ENCODE measurements at regions not wholly inside any gene's neighbourhood (a gene's known extent, or its start where the extent isn't known, plus 50 kb on each side); places are given as distances from the start of the nearest gene placed in this dataset.
"Not testable (repeated sequence)": the region's sequence is repeated elsewhere in the genome, so short reads cannot be mapped to it uniquely, and the experiment has no call there.

DNA sequence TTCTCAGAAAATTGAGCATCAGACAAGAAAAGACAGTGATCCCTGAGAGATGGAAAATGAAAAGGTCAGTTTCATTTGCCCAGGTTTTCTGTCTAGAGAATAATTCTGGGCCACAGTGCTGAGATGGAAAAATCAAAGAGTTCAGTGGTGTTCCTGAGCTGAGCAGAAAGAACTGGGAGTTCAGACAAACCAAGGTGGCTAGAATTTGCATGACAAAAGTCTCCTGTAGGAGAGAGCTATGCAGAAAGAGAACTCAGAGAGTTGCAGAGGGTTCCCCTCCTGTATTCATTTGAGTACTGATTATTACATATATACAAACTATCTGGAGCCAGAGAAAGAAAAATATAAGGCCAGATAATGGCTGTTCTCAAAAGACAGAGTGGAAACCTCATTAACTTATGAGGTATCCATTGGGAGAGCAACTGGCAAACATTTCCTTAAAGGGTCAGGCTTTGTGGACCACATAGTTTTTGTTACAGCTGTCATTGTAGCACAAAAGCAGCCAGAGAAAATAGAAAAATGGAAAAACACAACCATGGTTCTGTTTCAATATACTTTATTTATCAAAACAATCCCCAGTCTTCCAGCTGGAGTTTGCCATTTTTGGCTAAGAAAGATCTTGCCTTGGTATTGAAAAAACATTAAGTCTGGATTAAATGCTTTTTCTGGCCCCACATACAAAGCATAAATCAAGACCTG is 1004.1 kb downstream of the TBL1XR1 start:
- DNase-seq (ENCODE audit: low spot score) = no peak

GRCh38 chr3:176190755-176191154 is 1006.5 kb downstream of the TBL1XR1 start:
- DNase-seq (ENCODE audit: low spot score) = no peak

DNA sequence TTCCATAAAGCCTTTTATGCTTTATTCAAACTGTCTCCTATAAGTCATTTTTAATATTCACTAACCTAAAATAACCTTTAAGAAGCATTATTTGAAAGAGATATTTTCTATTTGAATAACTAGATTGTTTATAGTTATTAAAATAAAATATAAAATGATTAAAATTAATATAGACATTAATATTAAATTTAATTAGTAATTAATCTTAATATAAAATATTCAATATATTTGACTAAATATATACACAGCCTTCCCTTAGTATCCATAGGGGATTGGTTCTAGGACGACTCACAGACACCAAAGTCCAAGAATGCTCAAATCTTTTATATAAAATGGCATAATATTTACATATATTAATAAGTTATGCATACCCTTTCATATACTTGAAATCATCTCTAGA is 1014.1 kb downstream of the TBL1XR1 start:
- DNase-seq (ENCODE audit: low spot score) = no peak

GRCh38 chr3:176174060-176174459 is 1023.2 kb downstream of the TBL1XR1 start:
- no peak for DNase-seq (ENCODE audit: low spot score)

- DNase-seq (ENCODE audit: low spot score) = no peak
Measured at GRCh38 chr3:176172492-176172891, 1024.8 kb downstream of the TBL1XR1 start.

DNA sequence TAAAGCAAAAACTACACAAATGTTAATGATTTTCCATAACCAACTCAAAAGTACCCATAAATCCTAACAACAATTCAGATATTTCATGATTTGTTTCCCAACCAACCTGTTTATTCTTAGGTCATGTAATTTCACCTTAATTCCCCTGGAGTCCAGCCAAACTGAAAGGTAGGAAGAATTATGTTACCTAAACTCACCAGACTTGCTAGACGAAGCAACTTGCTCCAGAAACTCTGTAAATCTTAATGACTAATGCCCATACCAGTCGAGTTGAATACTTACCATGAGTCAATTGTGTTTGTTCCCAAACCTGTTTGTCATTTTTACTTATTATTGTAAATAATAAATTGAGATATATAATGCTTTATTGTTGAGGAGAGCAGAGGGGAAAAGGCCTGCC is 1030.0 kb downstream of the TBL1XR1 start:
- no peak for DNase-seq (ENCODE audit: low spot score)

DNA sequence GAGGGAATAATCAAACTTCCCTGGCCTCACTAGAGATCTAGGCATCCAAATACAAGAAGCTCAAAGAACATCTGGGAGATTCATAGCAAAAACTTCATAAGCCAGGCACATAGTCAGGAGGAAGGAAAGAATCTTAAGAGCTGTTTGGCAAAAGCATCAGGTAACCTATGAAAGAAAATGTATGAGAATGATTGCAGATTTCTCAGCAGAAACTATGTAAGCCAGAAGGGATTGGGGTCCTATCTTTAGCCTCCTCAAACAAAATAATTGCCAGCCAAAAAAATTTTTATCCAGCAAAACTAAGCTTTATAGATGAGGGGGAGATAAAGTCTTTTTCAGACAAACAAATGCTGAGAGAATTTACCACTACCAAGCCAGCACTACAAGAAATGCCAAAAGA is 1036.3 kb downstream of the TBL1XR1 start:
- DNase-seq (ENCODE audit: low spot score) = no peak

DNA sequence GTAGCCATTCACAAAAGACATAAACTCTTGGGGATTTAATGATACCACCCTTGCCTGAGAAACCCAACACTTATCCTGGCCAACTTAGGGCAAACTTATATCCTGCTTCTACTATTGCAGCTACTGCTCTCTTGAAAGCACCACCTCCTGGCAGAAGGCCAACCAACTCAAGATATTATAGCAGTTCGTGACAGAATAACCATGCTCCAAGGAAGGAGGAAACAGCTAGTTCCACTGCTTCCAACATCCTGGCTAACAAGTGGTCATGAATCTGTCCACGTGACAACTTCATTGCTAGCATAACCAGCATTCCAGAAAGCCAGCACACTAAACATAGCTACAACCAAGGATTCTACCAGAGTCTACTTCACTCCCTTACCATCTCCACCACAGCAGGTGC is 1037.5 kb downstream of the TBL1XR1 start:
- no peak for DNase-seq (ENCODE audit: low spot score)

DNA sequence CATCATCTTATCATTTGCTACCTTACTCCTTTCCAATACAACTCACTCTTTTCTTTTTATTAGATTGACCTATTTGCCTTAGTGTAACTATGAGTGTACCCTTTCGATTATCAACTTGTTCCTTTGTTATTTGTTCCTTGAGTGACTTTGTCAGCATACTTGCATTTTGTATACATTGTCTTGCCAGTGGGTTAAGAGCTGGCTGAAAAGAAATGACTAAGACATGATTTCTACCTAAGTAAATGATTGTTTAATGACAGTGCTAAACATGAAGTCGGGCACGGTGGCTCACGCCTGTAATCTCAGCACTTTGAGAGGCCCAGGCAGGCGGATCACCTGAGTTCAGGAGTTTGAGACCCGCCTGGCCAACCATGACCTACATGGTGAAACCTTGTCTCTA is 1042.3 kb downstream of the TBL1XR1 start:
- DNase-seq (ENCODE audit: low spot score) = no peak

DNA sequence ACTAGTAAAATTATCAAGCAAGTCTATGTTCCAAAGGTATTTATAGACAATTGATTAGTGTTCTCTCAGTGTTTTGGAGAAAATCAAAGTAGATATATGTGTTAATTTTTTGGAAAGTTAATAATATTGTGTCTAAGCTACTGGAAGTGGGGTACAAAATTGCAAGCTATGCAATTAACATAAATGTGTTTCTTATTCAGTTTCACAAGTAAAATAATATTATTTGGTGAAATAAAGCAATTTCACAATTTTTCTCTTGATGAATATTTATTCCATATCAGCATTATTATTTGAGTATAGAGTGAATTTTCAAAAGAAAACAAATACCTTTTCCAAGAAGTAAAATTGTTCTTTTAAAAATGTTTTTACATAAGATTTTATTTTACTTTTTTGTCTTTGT is 1047.7 kb downstream of the TBL1XR1 start:
- DNase-seq (ENCODE audit: low spot score) = no peak

- DNase-seq (ENCODE audit: low spot score) = no peak
Measured at GRCh38 chr3:176147251-176147650, 1050.0 kb downstream of the TBL1XR1 start.

DNA sequence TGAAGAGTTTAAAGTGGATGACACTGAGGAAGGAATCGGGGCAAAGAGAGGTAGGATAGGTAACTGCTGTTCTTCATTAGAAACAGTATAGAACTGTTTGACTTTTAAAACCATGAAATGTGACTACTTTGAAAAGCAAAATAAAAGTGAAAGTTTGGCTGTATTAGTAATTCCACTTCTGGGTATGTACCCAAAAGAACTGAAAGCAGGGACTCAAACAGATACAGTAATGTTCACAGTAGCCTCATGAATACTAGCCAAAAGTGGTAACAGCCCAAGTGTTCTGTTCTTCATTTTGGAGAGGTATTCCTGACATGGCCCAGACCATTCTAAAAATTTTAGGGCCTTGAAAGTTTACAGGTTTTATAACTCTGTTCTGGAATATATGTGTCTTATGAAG is 1055.4 kb downstream of the TBL1XR1 start:
- no peak for DNase-seq (ENCODE audit: low spot score)

GRCh38 chr3:176120507-176120906 is 1076.8 kb downstream of the TBL1XR1 start:
- no peak for DNase-seq (ENCODE audit: low spot score)

DNA sequence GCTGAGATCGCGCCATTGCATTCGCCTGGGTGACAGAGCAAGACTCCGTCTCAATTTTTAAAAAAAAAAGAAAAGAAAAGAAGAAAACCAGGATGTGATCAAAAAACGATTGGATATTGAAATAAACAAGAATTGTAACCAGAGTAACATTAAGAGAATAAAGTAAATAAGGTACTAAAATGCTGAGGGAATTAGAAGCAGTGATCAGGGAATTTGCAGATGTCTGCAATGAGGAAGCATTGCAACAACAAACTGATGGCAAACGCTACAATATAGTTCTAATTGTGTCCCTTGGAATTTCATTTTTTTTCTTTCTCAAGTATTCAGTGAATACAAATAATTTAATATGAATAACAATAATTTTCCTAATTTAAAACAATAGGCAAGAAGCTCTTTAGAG is 1077.5 kb downstream of the TBL1XR1 start:
- no peak for DNase-seq (ENCODE audit: low spot score)

- no peak for DNase-seq (ENCODE audit: low spot score)
Measured at GRCh38 chr3:176106380-176106779, 1090.9 kb downstream of the TBL1XR1 start.

GRCh38 chr3:176097027-176097426 is 1100.3 kb downstream of the TBL1XR1 start:
- no peak for DNase-seq (ENCODE audit: low spot score)

- not testable (repeated sequence) for DNase-seq (ENCODE audit: low spot score)
Measured at GRCh38 chr3:176093892-176094291, 1103.4 kb downstream of the TBL1XR1 start.

DNA sequence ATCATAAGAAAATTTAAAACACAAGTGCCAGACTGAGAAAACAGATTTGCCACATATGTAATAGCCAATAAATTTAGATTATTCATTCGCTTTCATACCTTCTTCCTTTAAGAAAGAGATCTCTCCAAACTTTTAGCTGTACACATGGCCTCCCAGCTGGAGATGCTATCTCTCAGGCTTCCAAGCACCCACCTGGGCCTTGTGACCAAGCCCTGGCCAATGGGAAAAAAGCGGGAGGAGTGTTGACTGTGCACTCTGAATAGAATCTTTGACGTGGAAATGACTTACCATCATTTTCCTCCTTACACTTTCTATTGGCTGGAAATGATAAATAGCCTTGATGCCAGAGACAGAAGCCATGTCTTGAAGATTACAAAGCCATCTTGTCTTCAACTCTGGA is 1106.6 kb downstream of the TBL1XR1 start:
- DNase-seq (ENCODE audit: low spot score) = no peak

DNA sequence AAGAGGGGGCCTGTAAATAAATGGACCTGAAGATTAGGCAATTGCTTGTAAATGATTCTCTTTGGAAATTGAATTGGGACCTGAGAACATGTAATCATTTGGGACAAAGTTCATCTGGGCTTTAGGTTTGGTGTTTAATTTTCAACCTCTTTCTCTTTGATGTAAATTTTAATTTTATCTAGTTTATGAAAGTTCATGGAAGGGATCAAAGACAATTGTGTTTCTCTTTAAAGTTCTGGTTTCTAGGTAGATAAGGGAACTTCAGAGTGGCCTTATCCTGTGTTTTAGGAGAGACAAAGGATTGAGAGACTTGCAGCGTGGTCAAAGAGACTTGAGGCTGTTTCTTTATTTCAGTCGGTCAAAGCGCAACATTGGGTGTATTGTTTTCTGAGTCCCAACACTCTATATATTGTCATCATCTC is 1108.3 kb downstream of the TBL1XR1 start:
- DNase-seq (ENCODE audit: low spot score) = no peak

DNA sequence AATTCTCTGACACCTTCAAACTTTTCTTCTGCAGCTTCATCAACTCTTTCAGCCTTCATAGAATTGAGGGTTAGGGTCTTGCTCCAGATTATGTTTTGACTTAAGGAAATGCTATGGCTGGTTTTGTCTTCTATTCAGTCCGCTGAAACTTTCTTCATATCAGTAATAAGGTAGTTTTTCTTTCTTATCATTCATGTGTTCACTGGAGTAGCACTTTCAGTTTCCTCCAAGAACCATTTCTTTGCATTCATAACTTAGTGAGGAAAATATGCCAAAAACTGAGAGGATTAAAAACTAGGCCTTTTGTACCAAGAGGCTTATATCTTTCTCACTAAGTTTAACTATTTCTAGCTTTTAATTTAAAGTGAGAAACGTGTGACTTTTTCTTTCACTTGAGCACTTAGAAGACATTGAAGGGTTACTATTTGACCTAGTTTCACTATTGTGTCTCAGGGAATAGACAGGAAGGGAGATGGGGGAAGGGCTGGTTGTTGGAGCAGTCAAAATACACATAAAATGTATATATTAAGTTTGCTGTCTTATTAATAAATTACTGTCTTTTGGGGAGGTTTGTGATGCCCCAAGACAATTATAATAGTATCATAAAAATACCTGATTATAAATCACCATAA is 1110.1 kb downstream of the TBL1XR1 start:
- DNase-seq (ENCODE audit: low spot score) = no peak

DNA sequence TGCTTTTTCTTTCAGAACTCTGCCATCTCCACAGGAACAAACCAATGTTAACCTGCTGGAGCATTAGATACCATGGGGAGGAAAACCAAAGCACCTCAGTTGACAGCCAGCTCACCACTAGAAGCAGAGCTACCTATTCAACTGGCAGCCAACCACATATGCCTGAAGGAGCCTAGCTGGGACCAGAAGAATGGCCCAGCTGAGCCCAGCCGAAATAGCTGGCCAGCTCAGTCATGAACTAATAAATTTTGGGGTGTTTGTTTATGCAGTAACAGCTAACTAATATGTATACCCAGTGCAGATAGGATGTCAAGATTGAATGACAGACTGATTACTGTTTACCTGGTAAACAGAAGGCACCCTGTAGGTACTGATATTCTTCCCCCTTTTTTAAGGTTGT is 1117.5 kb downstream of the TBL1XR1 start:
- no peak for DNase-seq (ENCODE audit: low spot score)

DNA sequence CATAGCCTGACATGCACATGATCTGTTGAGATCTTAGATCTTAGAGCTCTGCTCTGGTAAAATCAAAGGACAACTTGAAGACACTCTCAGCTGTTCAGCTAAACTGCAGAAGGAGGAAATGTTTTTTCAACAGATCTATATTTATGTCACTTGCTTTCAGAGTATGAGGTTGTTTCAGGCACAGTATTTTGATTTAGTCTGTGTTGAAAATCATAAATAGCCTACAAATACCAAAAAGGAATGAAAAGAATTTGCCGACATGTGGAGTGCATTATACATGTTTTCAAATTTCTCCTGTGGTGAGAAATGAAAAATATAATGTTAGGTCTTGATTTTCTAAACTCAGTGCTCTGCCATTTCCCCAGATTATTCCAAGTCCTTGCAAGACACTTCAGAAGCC is 1118.4 kb downstream of the TBL1XR1 start:
- no peak for DNase-seq (ENCODE audit: low spot score)

GRCh38 chr3:176075491-176075890 is 1121.8 kb downstream of the TBL1XR1 start:
- DNase-seq (ENCODE audit: low spot score) = no peak

DNA sequence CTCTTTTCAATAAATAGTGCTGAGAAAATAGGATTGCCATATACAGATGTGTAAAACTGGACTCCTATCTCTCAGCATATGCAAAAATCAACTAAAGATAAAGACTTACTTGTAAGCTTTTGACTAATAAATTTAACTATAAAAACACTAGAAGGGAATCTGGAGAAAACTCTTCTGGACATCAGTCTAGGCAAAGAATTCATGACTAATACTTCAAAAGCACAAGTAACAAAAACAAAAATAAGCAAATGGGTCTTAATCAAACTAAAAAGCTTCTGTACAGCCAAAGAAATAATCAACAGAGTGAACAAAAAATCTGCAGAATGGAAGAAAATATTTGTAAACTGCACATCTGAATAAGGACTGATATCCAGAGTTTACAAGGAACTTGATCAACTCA is 1122.2 kb downstream of the TBL1XR1 start:
- DNase-seq (ENCODE audit: low spot score) = no peak

Measured in HuH-7 (cell line).